Neural cell (in vitro differentiated cells): ENCODE measurements at regions not wholly inside any gene's neighbourhood (a gene's known extent, or its start where the extent isn't known, plus 50 kb on each side); places are given as distances from the start of the nearest gene placed in this dataset.

Experiments
- CTCF ChIP-seq: fragments of 450-650 bp; IDR thresholded peaks from 2 replicates; pipeline ENCODE4 v1.5.1; 2014; ENCODE audit warnings: antibody characterized with exemption, mild to moderate bottlenecking, moderate library complexity; ENCODE audit not compliant: poor library complexity, severe bottlenecking
- EP300 ChIP-seq: fragments of 450-650 bp; conservative IDR thresholded peaks from 2 replicates; pipeline ENCODE4 v1.6.1; 2014; ENCODE audit warnings: antibody characterized with exemption, mild to moderate bottlenecking, moderate library complexity; ENCODE audit not compliant: poor library complexity, severe bottlenecking
- EZH2 ChIP-seq: fragments of 200-600, 300-800 bp; shearing (Covaris generic), sonication (generic); IDR thresholded peaks from 2 replicates; pipeline ENCODE4 v1.6.1; 2014; ENCODE audit warnings: antibody characterized with exemption, low read length, borderline replicate concordance, mild to moderate bottlenecking; ENCODE audit not compliant: insufficient read depth, poor library complexity, severe bottlenecking
- MXI1 ChIP-seq: fragments of 450-650 bp; conservative IDR thresholded peaks from 2 replicates; pipeline ENCODE4 v1.6.1; 2014; ENCODE audit warnings: antibody characterized with exemption, mild to moderate bottlenecking; ENCODE audit not compliant: poor library complexity, severe bottlenecking
- POLR2AphosphoS5 ChIP-seq: IDR thresholded peaks from 2 replicates; pipeline ENCODE4 v1.6.1; 2012
- RAD21 ChIP-seq: fragments of 450-650 bp; conservative IDR thresholded peaks from 2 replicates; pipeline ENCODE4 v1.6.1; 2014; ENCODE audit warnings: antibody characterized with exemption, mild to moderate bottlenecking, moderate library complexity
- TAF1 ChIP-seq: IDR thresholded peaks from 2 replicates; pipeline ENCODE4 v1.6.1; 2012; ENCODE audit warnings: low read depth
- TF ChIP-seq, protein P1 (sequence below): IDR thresholded peaks from 2 replicates; pipeline ENCODE4 v1.6.1; 2012; ENCODE audit warnings: borderline replicate concordance

GRCh38 chr20:58008413-58008812 is 220.0 kb downstream of the ANKRD60 start:
- TF ChIP-seq CTCF: no peak
- no peak for TF ChIP-seq POLR2AphosphoS5
- no peak for TF ChIP-seq RAD21
- TF ChIP-seq TAF1: no peak
- TF ChIP-seq, protein P1, sequence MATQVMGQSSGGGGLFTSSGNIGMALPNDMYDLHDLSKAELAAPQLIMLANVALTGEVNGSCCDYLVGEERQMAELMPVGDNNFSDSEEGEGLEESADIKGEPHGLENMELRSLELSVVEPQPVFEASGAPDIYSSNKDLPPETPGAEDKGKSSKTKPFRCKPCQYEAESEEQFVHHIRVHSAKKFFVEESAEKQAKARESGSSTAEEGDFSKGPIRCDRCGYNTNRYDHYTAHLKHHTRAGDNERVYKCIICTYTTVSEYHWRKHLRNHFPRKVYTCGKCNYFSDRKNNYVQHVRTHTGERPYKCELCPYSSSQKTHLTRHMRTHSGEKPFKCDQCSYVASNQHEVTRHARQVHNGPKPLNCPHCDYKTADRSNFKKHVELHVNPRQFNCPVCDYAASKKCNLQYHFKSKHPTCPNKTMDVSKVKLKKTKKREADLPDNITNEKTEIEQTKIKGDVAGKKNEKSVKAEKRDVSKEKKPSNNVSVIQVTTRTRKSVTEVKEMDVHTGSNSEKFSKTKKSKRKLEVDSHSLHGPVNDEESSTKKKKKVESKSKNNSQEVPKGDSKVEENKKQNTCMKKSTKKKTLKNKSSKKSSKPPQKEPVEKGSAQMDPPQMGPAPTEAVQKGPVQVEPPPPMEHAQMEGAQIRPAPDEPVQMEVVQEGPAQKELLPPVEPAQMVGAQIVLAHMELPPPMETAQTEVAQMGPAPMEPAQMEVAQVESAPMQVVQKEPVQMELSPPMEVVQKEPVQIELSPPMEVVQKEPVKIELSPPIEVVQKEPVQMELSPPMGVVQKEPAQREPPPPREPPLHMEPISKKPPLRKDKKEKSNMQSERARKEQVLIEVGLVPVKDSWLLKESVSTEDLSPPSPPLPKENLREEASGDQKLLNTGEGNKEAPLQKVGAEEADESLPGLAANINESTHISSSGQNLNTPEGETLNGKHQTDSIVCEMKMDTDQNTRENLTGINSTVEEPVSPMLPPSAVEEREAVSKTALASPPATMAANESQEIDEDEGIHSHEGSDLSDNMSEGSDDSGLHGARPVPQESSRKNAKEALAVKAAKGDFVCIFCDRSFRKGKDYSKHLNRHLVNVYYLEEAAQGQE: no peak
- no peak for TF ChIP-seq EP300
- TF ChIP-seq EZH2: no peak
- TF ChIP-seq MXI1: no peak
